ENCODE measurements at regions not wholly inside any gene's neighbourhood (a gene's known extent, or its start where the extent isn't known, plus 50 kb on each side); places are given as distances from the start of the nearest gene placed in this dataset.
"Not testable (repeated sequence)": the region's sequence is repeated elsewhere in the genome, so short reads cannot be mapped to it uniquely, and the experiment has no call there.

- DNase-seq (ENCODE audit: low spot score): no peak
- no peak for TF ChIP-seq CTCF (IDR thresholded peaks at IDR 0.05; ENCODE audit: extremely low read depth, missing control alignments)
Measured at GRCh38 chr9:135378751-135379150, 100.8 kb upstream of the PPP1R26 start.

GRCh38 chr9:135379540-135380267 lies 99.9 kb upstream of the PPP1R26 start:
- TF ChIP-seq CTCF (IDR thresholded peaks at IDR 0.05; ENCODE audit: extremely low read depth, missing control alignments): no peak
- no peak for DNase-seq (ENCODE audit: low spot score)

GRCh38 chr9:135380311-135380960 lies 99.1 kb upstream of the PPP1R26 start:
- no peak for TF ChIP-seq CTCF (IDR thresholded peaks at IDR 0.05; ENCODE audit: extremely low read depth, missing control alignments)
- DNase-seq (ENCODE audit: low spot score): no peak

GRCh38 chr9:135381762-135382310 lies 97.7 kb upstream of the PPP1R26 start:
- no peak for DNase-seq (ENCODE audit: low spot score)
- no peak for TF ChIP-seq CTCF (IDR thresholded peaks at IDR 0.05; ENCODE audit: extremely low read depth, missing control alignments)

- no peak for TF ChIP-seq CTCF (IDR thresholded peaks at IDR 0.05; ENCODE audit: extremely low read depth, missing control alignments)
- DNase-seq (ENCODE audit: low spot score): no peak
Measured at GRCh38 chr9:135384226-135384625, 95.4 kb upstream of the PPP1R26 start.

- not testable (repeated sequence) for DNase-seq (ENCODE audit: low spot score)
Measured at GRCh38 chr9:135384815-135385405, 94.7 kb upstream of the PPP1R26 start.

- DNase-seq (ENCODE audit: low spot score): no peak
Measured at GRCh38 chr9:135385793-135386192, 93.8 kb upstream of the PPP1R26 start.

More at GRCh38 chr9:135385793-135386192, 93.8 kb upstream of the PPP1R26 start:
- TF ChIP-seq CTCF (IDR thresholded peaks at IDR 0.05; ENCODE audit: extremely low read depth, missing control alignments): no peak
